Right renal pelvis (tissue), 4 donors: ENCODE measurements at regions not wholly inside any gene's neighbourhood (a gene's known extent, or its start where the extent isn't known, plus 50 kb on each side); places are given as distances from the start of the nearest gene placed in this dataset.

Source experiments
- DNase-seq, 4 donors: peaks; one replicate each; pipeline ENCODE4 v3.0.0-alpha.2; 2013; ENCODE audit warnings: low read depth in 4 of 4, low spot score in 3 of 4, missing footprints in 1 of 4

DNA sequence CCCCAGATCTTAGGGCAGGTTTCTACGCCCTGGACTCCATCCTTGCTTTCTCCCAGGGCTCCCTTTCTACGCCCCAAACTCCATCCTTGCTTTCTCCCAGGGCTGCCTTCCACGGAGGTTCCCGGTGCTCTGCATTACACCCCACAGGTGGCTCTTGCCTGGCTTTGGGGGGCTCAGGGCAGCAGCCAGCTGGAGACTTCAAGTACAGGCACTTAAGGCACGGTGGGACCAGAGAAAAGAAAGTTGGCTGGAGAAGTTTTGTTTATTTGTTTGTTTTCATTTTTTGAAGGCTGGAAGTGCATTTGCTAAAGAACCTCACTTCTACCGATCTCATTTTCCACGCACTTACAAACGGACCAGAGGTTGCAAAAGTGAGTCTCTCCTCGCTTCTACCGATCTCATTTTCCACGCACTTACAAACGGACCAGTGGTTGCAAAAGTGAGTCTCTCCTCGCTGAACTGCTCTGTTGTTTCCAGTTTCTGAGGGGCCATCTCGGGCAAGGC lies 103.8 kb upstream of the MED13L start:
- DNase-seq: no peak

GRCh38 chr12:116381744-116382685 lies 104.5 kb upstream of the MED13L start:
- no peak for DNase-seq

- DNase-seq: no peak
Measured at GRCh38 chr12:116382686-116383530, 105.4 kb upstream of the MED13L start.

DNA sequence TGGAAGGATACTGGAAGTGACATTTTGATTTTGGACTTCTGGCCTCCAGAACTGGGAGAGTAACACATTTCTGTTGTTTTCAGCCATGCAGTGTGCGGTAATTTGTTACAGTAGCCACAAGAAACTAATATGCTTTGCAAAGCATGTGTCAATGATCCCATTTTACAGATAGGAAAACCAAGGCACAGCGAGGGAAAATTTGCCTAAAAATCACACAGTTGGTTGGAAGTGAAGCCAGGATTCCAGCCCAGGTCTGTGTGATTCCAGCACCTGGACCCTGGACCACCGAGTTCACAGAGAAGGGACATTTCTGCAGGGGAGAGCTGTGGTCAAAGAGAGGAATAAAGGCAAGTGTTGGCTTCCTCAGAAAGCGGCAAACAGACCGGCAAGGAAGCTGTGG lies 106.7 kb upstream of the MED13L start:
- DNase-seq: no peak

- no peak for DNase-seq
Measured at GRCh38 chr12:116384691-116385485, 107.4 kb upstream of the MED13L start.

GRCh38 chr12:116385486-116386217 lies 108.2 kb upstream of the MED13L start:
- DNase-seq: no peak

GRCh38 chr12:116389326-116389725 lies 111.8 kb upstream of the MED13L start:
- no peak for DNase-seq

GRCh38 chr12:116389990-116390389 lies 112.5 kb upstream of the MED13L start:
- no peak for DNase-seq

DNA sequence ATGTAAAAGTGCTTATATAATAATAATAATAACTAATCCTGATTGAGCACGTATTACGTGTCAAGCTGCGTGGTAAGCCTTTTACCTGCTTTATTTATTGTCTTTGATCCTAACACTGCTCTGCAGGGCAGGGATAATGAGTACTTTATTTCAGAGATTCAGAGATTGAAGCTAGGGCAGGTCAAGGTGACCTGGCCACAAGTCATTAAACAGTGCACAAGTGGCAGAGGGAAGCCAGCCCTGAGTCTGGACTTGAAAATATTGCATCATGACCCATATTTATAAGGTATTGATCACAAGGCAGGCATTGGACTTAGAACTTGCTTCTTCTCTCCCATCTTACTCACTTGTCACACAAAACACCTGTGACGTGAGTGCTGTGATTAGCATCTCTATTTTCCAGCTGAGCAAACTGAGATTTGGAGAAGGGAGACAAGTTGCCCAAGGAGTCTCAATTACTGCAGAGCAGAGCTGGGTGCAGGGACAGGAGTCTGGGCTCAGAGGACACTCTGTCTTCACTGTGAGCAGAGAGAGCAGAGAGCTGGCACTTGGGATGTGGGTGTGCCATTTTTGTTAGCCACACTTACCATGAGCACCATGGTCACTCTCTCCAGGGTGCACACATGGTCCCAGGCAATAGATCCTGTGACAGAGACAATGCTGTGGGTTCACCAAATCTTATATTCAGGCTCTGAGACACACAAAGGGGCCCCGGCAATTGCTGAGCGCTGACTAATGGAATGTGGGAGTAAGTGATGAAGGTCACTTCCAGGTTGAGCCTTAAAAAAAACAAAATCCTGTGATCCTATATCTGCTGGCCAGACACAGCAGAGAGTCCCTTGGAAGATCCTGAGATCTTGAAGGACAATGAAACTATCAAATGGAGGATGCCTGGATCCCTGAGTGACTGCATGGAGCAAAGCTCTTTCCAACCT lies 113.2 kb upstream of the MED13L start:
- no peak for DNase-seq

DNA sequence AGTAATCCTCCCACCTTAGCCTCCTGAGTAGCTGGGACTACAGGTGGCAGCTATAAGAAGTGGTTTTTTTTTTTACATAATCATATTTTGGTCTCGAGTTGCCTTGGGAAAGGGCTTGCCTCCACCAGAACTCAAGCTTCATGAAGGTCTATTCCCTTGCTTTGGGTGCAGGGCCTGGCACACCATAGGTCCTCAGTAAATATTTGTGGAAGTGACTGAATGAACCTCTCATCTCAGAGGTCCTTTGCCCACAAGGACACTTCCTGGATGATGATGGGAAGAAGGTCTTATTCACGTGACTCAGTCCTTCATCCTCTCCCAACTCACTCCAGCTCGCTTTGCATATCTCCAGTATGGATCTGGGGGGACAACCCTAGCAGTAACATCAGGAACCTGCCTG lies 114.0 kb upstream of the MED13L start:
- DNase-seq: no peak

DNA sequence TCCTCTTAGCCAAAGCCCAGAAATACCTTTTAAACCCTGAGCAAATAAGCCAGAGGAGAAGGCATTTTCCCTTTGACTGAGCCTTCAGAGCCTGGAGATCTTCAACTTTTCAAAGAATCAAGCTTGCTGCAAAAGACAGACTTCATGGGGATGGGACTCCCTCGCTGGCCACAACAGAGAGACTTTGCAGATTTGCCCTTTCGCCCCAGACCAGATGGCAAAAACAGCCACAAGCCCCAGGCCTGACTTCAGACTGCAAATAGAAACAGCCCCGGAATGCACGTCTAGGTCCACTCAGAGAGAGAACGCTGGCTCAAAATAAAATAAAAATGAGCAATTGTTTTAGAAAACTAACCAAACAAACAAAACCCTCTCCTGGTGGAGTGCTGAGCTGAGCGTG lies 114.6 kb upstream of the MED13L start:
- no peak for DNase-seq

GRCh38 chr12:116393255-116393654 lies 115.8 kb upstream of the MED13L start:
- no peak for DNase-seq

DNA sequence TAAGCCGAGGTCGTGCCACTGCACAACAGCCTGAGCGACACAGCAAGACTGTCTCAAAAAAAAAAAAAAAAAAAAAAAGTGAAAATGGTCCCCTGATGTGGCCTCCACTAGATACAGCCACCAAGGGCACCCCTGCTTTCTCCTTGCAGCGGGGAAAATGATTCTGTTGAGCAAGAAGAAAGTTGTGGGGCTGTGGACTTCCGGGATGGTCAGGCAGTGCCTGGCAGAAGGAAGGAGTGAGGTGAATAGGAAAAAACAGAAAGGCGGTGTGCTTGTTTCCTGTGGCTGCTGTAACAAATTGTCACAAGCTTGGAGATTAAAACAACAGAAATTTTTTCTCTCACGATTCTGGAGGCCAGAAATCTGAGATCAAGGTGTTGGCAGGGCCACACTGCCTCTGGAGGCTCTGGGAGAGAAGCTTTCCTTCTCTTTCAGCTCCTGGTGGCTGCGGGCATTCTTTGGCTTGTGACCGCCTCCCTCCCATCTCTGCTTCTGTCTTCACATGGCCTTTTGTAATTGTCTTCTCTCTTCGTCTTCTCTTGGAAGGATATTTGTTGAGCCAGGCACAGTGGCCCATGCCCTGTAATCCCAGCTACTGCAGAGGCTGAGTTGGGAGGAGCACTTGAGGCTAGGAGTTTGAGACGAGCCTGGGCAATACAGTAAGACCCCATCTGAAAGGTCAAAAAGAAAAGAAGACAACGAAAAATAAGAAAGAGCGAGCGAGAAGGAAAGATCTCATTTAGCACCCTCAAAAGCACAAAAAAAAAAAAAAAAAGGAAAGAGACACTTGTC lies 116.6 kb upstream of the MED13L start:
- no peak for DNase-seq

DNA sequence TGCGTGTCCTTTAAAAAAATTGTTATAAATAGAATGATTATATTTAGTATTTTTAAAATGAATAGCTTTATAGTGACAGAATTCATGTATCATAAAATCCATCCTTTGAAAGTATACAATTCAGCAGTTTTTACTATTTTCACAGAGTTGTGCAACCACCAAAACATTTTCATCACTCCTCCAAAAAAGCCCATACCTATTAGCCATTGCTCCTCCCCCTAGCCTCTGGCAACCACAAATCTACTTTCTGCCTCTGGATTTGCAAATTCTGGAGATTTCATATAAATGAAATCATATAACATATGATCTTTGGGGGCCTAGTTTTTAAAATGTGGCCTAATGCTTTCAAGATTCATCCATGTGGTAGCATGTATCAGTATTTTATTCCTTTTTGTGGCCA lies 117.9 kb upstream of the MED13L start:
- DNase-seq: no peak

DNA sequence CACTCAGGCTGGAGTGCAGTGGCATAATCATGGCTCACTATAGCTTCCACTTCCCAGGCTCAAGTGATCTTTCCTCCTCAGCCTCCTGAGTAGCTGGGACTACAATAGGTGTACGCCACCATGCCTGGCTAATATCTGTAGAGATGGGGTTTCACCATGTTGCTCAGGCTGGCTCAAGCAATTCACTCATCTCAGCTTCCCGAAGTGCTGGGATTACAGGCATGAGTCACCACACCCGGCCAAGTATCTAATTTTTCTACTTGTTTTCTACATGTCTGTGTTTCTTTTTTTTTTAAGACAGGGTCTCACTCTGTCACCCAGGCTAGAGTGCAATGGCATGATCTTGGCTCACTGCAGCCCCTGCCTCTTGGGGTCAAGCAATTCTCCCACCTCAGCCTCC lies 119.7 kb upstream of the MED13L start:
- no peak for DNase-seq

GRCh38 chr12:116398193-116398592 lies 120.7 kb upstream of the MED13L start:
- DNase-seq: no peak

GRCh38 chr12:116399055-116399454 lies 121.6 kb upstream of the MED13L start:
- DNase-seq: no peak
